GM21528 (cell line): ENCODE measurements at regions not wholly inside any gene's neighbourhood (a gene's known extent, or its start where the extent isn't known, plus 50 kb on each side); places are given as distances from the start of the nearest gene placed in this dataset.

ENCODE experiments used
- ATAC-seq: cut with Tn5 transposase; IDR thresholded peaks from one replicate; pipeline ENCODE4 v1.9.1; 2021; ENCODE audit warnings: mild to moderate bottlenecking, moderate library complexity; ENCODE audit not compliant: unreplicated experiment, low FRiP score

DNA sequence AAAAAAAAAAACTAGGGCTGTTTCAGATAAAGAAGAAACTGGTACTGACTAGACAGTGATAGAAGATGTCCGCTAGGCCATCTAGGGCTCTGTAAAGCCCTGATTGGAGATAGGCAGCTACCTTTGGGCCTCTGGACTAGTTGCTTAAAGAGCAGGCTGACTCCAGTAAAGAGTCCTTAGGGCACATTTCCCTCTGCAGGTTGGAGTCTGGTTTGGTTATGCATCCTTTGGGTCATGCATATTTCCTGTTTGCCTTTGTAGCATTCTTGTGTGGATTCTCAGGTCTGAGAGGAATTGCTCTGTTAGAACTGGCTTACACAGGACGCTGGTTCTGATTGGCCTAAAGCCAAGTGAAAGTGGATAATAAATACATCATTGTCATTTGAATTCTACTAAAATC, 165.5 kb upstream of the LRRN1 start:
- no peak for ATAC-seq

DNA sequence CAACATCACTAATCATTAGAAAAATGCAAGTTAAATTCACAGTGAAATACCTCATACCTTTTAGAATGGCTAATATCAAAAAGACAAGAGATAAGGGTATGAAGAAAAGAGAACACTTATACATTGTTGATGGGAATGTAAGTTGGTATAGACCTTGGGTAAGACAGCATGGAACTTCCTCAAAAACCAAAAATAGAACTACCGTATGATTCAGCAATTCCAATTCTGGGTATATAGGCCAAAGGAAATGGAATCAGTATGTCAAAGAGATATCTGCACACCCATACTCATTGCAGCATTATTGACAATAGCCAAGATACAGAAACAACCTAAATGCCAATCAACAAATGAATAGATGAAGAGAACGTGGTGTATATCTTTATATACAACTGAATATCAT, 166.8 kb upstream of the LRRN1 start:
- ATAC-seq, result no peak

- no peak for ATAC-seq
Observed at GRCh38 chr3:3631114-3631513, 168.1 kb upstream of the LRRN1 start.

- ATAC-seq, result no peak
Observed at GRCh38 chr3:3629911-3630310, 169.3 kb upstream of the LRRN1 start.

DNA sequence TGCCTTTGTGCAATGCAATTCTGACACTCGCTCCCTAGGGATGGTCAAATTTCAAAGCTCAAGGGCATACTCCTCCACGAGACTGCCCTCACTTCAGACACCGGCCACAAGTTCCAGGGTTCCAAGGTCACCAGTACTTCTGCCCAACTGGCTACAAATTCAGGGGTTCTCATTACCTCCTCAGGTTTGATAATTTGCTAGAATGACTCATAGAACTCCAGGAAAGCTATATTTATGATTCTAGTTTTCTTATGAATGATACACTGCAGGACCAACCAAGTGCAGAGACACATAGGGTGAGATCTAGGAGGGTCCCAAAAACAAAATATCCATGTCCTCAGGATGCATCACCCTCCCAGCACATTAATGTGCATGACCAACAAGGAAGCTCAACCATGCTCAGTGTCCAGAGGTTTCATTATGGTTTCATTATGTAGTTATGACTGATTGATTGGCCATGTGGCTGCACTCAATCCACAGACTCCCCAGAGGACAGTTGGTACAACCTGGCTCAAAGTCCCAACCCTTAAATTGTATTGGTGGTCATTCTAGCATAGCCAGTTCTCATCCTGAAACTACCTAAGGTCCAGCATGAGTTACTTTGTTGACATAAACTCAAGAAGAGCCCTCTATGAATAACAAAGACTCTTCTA, 170.4 kb upstream of the LRRN1 start:
- ATAC-seq, result peak; percentile 62

DNA sequence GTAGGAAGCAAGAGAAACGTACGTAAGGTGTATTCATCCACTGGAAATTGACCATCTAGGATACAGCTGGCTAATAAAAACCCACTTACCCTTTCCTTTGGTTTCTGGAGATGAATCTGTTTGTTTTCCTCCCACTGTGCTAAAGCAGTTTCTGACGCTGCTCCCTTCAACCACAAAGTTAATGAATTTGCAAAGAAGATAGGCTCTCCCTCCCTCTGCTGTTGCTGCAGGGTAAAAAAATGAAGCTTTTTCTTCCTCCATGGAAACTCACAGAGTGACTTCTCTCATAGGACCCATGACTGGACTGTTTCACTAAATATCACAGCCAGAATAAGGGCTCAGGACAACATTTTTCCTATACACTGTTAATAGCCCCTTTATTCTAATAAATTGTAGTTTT, 172.1 kb upstream of the LRRN1 start:
- no peak for ATAC-seq

DNA sequence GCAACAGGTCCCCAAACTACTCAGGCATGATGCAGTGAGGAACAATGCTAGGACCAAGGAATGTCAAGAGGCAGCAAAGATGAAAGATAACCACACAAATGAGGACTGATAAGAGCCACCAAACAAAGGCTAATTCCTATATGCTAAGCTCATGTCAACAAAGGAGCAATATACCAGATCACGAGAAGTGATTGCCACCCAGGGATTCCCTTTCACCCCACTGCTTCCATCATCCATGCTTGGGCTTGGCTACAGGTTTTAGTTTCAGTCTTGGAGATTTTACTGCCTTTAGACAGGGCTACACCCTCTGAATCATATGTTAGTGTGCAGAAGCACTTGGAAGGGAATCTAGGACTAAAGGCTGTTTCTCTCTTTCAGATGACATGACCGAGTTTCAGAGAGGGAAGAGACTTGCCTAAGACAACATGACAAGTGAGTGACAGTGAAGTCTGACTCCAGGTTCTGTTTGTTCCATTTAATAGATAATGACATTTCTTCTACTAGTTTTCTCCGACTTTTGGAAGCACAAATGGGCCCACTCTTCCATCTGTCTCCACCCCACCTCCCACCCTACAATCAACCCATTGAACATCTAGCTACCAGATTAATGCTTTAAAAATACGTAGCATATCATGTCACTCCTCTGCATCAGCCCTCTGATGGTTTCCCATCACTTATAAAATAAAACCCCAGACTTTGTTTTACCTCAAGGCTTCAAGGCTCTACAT, 173.5 kb upstream of the LRRN1 start:
- no peak for ATAC-seq

DNA sequence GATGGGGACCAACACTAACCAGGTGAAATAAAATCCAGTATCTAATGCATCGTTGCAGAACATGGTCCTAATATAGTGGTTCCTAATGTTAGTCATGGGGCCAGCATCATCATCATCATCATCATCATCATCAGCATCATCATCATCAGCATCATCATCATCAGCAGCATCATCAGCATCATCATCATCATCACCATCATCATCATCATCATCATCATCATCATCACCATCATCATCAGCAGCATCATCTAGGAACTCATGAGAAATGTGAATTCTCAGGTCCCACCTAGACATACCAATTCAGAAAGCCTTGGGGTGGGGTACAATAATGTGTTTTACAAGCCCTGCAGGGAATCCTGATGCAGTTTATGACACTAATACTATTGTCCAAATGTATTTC, 179.4 kb upstream of the LRRN1 start:
- no peak for ATAC-seq

DNA sequence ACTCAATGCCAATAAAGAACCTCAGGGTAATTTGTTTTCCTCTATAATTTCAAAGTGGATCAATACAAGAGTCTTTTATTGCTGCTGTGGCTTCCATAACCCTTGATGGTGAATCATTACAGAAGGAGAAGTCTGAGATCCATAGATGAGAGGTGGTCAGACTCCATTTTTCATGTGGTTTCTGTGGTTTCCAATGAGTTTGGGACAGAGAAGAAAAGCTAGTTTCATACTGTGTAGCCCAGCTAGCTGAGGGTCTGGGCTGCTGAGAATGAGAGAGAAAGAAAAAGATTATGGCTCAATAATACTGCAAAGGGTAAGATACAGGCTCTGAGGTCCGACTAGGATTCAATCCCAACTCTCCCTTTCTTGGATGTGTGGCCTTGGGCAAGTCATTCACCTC, 180.6 kb upstream of the LRRN1 start:
- ATAC-seq, result no peak

DNA sequence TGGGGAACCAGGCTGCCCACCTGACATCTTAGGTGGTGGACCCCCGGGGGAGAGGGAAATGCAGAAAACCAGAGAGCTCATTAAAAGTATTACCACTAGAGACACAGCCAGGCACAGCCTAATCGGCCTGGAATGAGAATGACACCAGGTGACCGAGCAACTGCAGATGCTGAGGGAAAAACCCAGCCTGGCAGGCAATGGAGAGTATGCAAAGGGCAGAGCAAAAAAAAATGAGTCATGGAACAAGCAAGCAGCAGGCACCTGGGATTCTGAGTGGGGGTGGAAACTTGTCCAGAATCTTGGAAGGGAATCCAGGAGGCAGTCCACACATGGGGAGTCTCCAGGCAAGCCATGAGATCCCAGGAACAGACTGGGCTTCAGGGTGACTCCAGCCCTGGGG, 183.7 kb upstream of the LRRN1 start:
- no peak for ATAC-seq

- no peak for ATAC-seq
Observed at GRCh38 chr3:3610581-3611298, 188.5 kb upstream of the LRRN1 start.

- ATAC-seq, result no peak
Observed at GRCh38 chr3:3606321-3606720, 192.9 kb upstream of the LRRN1 start.

DNA sequence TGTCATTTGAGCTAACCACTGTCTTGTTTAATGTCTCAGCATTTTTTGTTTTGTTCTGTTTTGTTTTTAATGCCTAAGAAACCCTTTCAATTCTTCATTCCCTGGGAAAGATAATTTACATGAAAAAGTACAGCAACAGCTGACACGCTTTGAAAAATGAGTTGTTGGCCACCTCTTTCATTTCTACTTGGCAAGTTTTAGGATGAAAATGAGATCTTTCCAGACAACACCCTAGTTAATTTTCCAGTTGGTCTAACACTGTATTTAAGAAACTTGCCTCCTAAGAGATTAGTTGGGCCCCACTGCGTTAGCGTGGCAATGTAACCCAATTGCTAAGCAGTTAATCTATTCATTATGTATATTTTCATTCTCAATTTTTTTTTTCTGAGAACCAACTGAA, 194.0 kb upstream of the LRRN1 start:
- ATAC-seq, result no peak

- no peak for ATAC-seq
Observed at GRCh38 chr3:3603351-3603750, 195.9 kb upstream of the LRRN1 start.

- no peak for ATAC-seq
Observed at GRCh38 chr3:3600665-3601340, 198.4 kb upstream of the LRRN1 start.

DNA sequence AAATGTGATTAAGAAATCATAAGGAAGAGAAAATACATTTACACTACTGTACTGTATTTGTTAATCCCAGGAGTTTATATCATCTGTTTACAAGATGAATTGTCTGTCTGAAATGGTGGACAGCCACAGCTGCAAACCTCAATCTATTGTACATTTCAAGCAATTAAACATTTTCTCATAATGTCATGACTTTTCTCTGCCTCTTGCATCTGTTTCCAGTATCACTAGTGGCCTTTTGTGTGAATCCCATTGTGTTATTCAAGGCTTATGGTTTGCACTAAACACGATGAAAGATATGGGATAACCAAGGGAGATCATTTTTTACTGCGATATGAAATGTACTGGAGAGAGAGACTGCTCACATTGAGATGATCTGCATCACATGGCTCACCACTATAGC, 200.2 kb upstream of the LRRN1 start:
- ATAC-seq, result no peak

GRCh38 chr3:3594986-3595385, 204.2 kb upstream of the LRRN1 start:
- ATAC-seq, result no peak

- peak; percentile 60 for ATAC-seq
Observed at GRCh38 chr3:3589715-3590130, 209.5 kb upstream of the LRRN1 start.

- no peak for ATAC-seq
Observed at GRCh38 chr3:3587647-3587972, 211.6 kb upstream of the LRRN1 start.

DNA sequence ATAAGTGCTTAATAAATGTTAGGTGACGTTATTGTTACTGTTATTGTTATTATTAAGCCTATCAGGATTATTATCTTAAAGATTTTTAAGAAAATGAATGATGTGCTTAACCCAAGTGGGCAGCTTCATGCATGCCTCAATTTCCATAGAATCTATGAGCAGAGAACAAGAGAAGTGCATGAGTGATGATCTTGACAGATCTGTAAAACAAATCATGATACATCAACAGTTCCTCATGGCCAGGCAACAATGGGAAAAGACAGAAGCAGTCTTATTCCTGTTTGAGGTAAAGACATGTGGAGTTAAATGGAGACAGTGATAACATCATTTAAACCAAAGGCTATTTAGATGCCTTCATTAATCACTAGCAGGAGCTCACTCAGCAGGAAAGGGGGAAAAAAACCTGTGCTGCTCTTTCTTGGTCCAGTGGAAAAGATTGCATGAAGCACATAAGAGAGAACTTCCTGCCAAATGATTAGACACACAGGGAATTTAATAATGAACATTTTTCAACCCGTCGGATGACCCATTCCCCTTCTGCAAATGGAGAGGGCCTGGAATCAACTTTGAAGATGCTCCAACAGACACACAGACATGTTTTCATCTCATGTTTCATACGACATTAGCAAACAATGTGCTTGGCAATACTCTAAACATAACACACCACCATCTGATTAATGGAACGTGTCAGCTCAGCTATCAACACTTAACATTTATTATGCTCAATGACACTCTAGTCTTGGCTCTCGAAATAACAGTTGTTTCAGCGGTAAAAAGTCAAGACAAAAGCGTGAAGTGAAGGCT, 212.2 kb upstream of the LRRN1 start:
- ATAC-seq, result no peak

DNA sequence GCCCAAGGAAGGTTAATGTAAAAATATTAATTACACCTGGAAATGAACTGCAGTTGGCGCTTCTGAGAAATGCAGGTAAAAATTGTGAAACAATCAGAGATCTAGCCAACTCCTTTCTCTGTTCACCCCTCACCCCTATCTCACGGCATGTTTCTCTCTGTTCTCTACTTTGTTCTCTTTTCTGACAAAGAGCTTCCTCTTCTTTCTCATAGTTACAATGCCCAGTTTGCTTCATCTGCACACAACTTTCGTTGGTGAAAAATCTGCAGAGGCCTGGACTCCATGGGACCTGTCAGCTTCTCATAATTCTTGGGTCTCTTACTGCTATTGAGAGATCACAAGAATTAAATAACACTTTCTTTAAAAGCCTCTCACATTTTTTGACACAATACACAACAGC, 212.9 kb upstream of the LRRN1 start:
- no peak for ATAC-seq
